Common myeloid progenitor, CD34-positive (primary cell): ENCODE measurements at regions not wholly inside any gene's neighbourhood (a gene's known extent, or its start where the extent isn't known, plus 50 kb on each side); places are given as distances from the start of the nearest gene placed in this dataset.

Experiments
- CTCF ChIA-PET: fragments of 350-600 bp; sonication (Branson Sonifier 250); formaldehyde crosslinking; loops from one replicate; lab custom pipeline; 2021; ENCODE audit warnings: antibody characterized with exemption; lab: Charles Lee
- POLR2A ChIA-PET: fragments of 350-600 bp; sonication (Branson Sonifier 250); formaldehyde crosslinking; loops from one replicate; lab custom pipeline; 2021; ENCODE audit warnings: antibody characterized with exemption; lab: Charles Lee
- DNase-seq, 3 donors: peaks; one replicate each; pipeline versions ENCODE4 v3.0.0 to v3.0.0-alpha.2; 2013
- H3K27ac ChIP-seq, 2 experiments: 1 replicate in 1 of 2; 2 replicates in 1 of 2; pipeline ENCODE4 v1.7.0; 2013; ENCODE audit warnings: inconsistent platforms in 2 of 2, low read length in 2 of 2, mild to moderate bottlenecking in 2 of 2, low read depth in 1 of 2, moderate library complexity in 1 of 2; ENCODE audit not compliant: severe bottlenecking in 2 of 2, insufficient read depth in 1 of 2, poor library complexity in 1 of 2
- H3K27me3 ChIP-seq, 5 experiments: replicated peaks in 2 of 5; 1 replicate in 3 of 5; 2 replicates in 2 of 5; pipeline versions ENCODE4 v1.6.1 to v1.7.0; 2013; ENCODE audit warnings: low read length in 4 of 5, mild to moderate bottlenecking in 2 of 5, moderate library complexity in 2 of 5, inconsistent platforms in 1 of 5; ENCODE audit not compliant: insufficient read depth in 5 of 5, control insufficient read depth in 4 of 5
- H3K36me3 ChIP-seq, 4 experiments: 1 replicate in 2 of 4; 2 replicates in 2 of 4; pipeline versions ENCODE4 v1.6.1 to v1.7.0; 2013; ENCODE audit warnings: low read length in 3 of 4, control low read depth in 1 of 4, mild to moderate bottlenecking in 1 of 4; ENCODE audit not compliant: control insufficient read depth in 4 of 4, insufficient read depth in 4 of 4
- H3K4me1 ChIP-seq, 4 experiments: 1 replicate in 3 of 4; 2 replicates in 1 of 4; pipeline versions ENCODE4 v1.6.1 to v1.7.1; 2013; ENCODE audit warnings: low read length in 3 of 4, mild to moderate bottlenecking in 3 of 4, control low read depth in 1 of 4, inconsistent platforms in 1 of 4, moderate library complexity in 1 of 4; ENCODE audit not compliant: control insufficient read depth in 4 of 4, insufficient read depth in 4 of 4; ENCODE audit errors: control extremely low read depth in 1 of 4
- H3K4me3 ChIP-seq, 7 experiments: 1 replicate in 4 of 7; 2 replicates in 3 of 7; pipeline versions ENCODE4 v1.5.1 to v1.7.0; 2013; ENCODE audit warnings: mild to moderate bottlenecking in 7 of 7, low read length in 6 of 7, moderate library complexity in 6 of 7, inconsistent platforms in 2 of 7, low read depth in 2 of 7, control low read depth in 1 of 7; ENCODE audit not compliant: insufficient read depth in 4 of 7, control insufficient read depth in 1 of 7; ENCODE audit errors: extremely low read depth in 1 of 7
- H3K9me3 ChIP-seq, 5 experiments: 1 replicate in 4 of 5; 2 replicates in 1 of 5; pipeline versions ENCODE4 v1.6.1 to v1.7.1; 2013; ENCODE audit warnings: low read length in 4 of 5, mild to moderate bottlenecking in 2 of 5, inconsistent platforms in 1 of 5, low read depth in 1 of 5, moderate library complexity in 1 of 5; ENCODE audit not compliant: control insufficient read depth in 4 of 5, insufficient read depth in 2 of 5; ENCODE audit errors: control extremely low read depth in 1 of 5
- WGBS: methylation state at CpG from one replicate; pipeline ENCODE4 v1.1.5; 2013; ENCODE audit not compliant: insufficient coverage; 5-methylcytosine and 5-hydroxymethylcytosine counted together

GRCh38 chr15:91480426-91480825, 373.1 kb upstream of the SLCO3A1 start:
- Histone ChIP-seq H3K4me3 (no peak overlapping the region), H3K27ac (no peak overlapping the region), H3K4me1 (peaks cover 0 to 29% (median 14%) of the 10 kb centered on the region in 4 experiments), H3K9me3 (no peaks in the 10 kb centered on the region), H3K27me3 (no peaks in the 10 kb centered on the region), H3K36me3 (no peaks in the 10 kb centered on the region)
- WGBS = no CpG with 5 or more reads among the region's 4 CpGs
- no peak for DNase-seq
- CTCF ChIA-PET = no interaction called here
- POLR2A ChIA-PET = no interaction called here

- Histone ChIP-seq H3K9me3 (no peaks in the 10 kb centered on the region), H3K36me3 (no peaks in the 10 kb centered on the region), H3K27me3 (no peaks in the 10 kb centered on the region), H3K4me1 (peaks cover 0 to 18% (median 14%) of the 10 kb centered on the region in 4 experiments), H3K4me3 (no peak overlapping the region), H3K27ac (no peak overlapping the region)
- DNase-seq = no peak
- CTCF ChIA-PET = no interaction called here
- 100% methylated on average over 1 of the region's 1 CpG for WGBS
- POLR2A ChIA-PET = no interaction called here
These were observed 370.7 kb upstream of the SLCO3A1 start for GRCh38 chr15:91482799-91483198.

- Histone ChIP-seq H3K36me3 (no peaks in the 10 kb centered on the region), H3K4me3 (no peak overlapping the region), H3K9me3 (no peaks in the 10 kb centered on the region), H3K27me3 (no peaks in the 10 kb centered on the region), H3K4me1 (peaks cover 0 to 8% (median 4%) of the 10 kb centered on the region in 4 experiments), H3K27ac (no peak overlapping the region)
- 100% methylated on average over 1 of the region's 1 CpG for WGBS
- POLR2A ChIA-PET = no interaction called here
- DNase-seq = no peak
- CTCF ChIA-PET = no interaction called here
These were observed 369.4 kb upstream of the SLCO3A1 start for GRCh38 chr15:91484141-91484540.

- 80% methylated on average over 1 of the region's 4 CpGs for WGBS
- no peak for DNase-seq
- H3K36me3 ChIP-seq = no peaks in the 10 kb centered on the region
- H3K27ac ChIP-seq = no peak overlapping the region
- H3K9me3 ChIP-seq = peaks cover 0 to 8% (median 5%) of the 10 kb centered on the region in 5 experiments
- no peaks in the 10 kb centered on the region for H3K4me1 ChIP-seq
- ChIA-PET CTCF (no interaction called here), POLR2A (no interaction called here)
- no peak overlapping the region for H3K4me3 ChIP-seq
- no peaks in the 10 kb centered on the region for H3K27me3 ChIP-seq
These were observed 365.1 kb upstream of the SLCO3A1 start for GRCh38 chr15:91488452-91488851.

GRCh38 chr15:91490211-91490610, 363.3 kb upstream of the SLCO3A1 start:
- 100% methylated on average over 1 of the region's 2 CpGs for WGBS
- Histone ChIP-seq H3K36me3 (no peaks in the 10 kb centered on the region), H3K4me3 (no peak overlapping the region), H3K27me3 (no peaks in the 10 kb centered on the region), H3K4me1 (no peaks in the 10 kb centered on the region), H3K9me3 (peaks cover 0 to 8% (median 5%) of the 10 kb centered on the region in 5 experiments), H3K27ac (no peak overlapping the region)
- CTCF ChIA-PET = no interaction called here
- POLR2A ChIA-PET = no interaction called here
- DNase-seq = no peak

- H3K27ac ChIP-seq = no peak overlapping the region
- WGBS = 86% methylated on average over 1 of the region's 6 CpGs
- CTCF ChIA-PET = interaction anchor here (1.4 kb wide), 1 partner anchor 22 kb away, joined by 3 read pairs; no protein-coding TSS in a partner anchor
These were observed 362.2 kb upstream of the SLCO3A1 start for GRCh38 chr15:91491101-91491950.

More at GRCh38 chr15:91491101-91491950, 362.2 kb upstream of the SLCO3A1 start:
- Histone ChIP-seq H3K4me3 (no peak overlapping the region), H3K9me3 (peaks cover 0 to 8% (median 5%) of the 10 kb centered on the region in 5 experiments), H3K36me3 (no peaks in the 10 kb centered on the region), H3K27me3 (no peaks in the 10 kb centered on the region), H3K4me1 (no peaks in the 10 kb centered on the region)
- POLR2A ChIA-PET = no interaction called here
- DNase-seq = no peak
